DOHH2 (cell line): ENCODE measurements at regions not wholly inside any gene's neighbourhood (a gene's known extent, or its start where the extent isn't known, plus 50 kb on each side); places are given as distances from the start of the nearest gene placed in this dataset.

Source experiments
- EZH2phosphoT487 ChIP-seq: fragments of 200-600 bp; sonication (generic); IDR thresholded peaks from 2 replicates; pipeline ENCODE4 v1.6.1; 2017; ENCODE audit warnings: borderline replicate concordance, mild to moderate bottlenecking, antibody characterized with exemption, low read length, moderate library complexity, mixed read lengths
- TF ChIP-seq, protein P1 (sequence below): fragments of 200-600 bp; sonication (generic); IDR thresholded peaks from one replicate; pipeline ENCODE4 v1.5.1; 2014; ENCODE audit warnings: antibody characterized with exemption, mild to moderate bottlenecking, low read depth, low read length; ENCODE audit not compliant: poor library complexity, severe bottlenecking

DNA sequence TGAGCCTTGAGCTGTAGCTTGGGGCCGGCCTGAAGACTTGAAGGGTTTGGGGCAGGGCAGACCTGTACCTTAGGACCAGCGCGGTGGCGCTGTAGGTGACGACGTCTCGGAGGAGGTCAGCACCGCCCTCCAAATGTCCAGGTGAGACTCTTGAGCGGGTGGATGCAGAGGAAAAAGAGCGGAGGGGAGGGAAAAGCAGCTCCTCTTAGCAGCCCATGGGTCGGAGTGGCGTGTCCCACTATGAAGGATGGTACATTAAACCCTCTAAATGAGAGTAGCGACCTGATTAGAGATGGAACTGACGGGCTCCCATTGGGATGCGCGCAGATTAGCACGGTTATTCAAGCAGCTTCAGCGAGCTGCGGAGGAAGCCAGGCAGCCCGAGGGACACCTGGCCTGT, 77.0 kb upstream of the MAP1LC3B2 start:
- TF ChIP-seq, protein P1, sequence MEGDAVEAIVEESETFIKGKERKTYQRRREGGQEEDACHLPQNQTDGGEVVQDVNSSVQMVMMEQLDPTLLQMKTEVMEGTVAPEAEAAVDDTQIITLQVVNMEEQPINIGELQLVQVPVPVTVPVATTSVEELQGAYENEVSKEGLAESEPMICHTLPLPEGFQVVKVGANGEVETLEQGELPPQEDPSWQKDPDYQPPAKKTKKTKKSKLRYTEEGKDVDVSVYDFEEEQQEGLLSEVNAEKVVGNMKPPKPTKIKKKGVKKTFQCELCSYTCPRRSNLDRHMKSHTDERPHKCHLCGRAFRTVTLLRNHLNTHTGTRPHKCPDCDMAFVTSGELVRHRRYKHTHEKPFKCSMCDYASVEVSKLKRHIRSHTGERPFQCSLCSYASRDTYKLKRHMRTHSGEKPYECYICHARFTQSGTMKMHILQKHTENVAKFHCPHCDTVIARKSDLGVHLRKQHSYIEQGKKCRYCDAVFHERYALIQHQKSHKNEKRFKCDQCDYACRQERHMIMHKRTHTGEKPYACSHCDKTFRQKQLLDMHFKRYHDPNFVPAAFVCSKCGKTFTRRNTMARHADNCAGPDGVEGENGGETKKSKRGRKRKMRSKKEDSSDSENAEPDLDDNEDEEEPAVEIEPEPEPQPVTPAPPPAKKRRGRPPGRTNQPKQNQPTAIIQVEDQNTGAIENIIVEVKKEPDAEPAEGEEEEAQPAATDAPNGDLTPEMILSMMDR, result no peak
- TF ChIP-seq EZH2phosphoT487, result no peak
